ENCODE measurements at regions not wholly inside any gene's neighbourhood (a gene's known extent, or its start where the extent isn't known, plus 50 kb on each side); places are given as distances from the start of the nearest gene placed in this dataset.

DNA sequence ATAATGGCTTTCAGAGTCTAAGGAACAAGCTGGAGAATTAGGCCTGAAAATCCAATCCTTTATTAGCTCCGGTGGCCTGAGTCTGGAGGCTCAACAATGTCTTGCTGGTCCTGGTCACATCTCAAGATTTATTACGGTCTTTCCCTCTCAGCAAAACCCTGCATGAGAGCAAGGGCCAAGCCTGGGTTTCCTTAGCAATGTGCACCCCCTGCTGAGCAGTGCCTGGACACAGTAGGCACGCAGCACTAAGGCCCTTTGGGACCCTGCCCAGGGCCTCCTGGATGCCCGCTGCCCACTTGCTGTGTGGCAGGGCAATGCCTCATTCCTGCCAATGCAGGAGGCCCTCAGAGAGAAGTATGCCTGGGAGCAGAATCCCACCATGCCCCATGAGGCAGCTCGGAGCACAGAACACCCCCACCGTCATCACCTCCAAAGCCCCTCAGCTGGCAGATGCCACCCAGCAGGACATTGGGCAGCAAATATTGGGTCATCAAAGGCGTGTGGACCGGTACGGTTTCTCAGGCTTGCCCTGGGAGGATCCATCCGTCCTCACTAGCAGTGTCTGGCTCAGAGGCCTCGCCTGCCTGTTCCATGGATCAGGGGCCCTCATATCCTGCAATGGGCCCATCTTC lies 156.4 kb downstream of the OAT start:
- no peak for DNase-seq
- H3K4me3 ChIP-seq (ENCODE audit: insufficient read depth, low read depth, low read length) = no peak overlapping the region
- H3K27me3 ChIP-seq (ENCODE audit: control insufficient read depth, insufficient read depth, low read length) = no peaks in the 10 kb centered on the region
- no peaks in the 10 kb centered on the region for H3K36me3 ChIP-seq (replicated peaks; ENCODE audit: control insufficient read depth, insufficient read depth, low read length)

DNA sequence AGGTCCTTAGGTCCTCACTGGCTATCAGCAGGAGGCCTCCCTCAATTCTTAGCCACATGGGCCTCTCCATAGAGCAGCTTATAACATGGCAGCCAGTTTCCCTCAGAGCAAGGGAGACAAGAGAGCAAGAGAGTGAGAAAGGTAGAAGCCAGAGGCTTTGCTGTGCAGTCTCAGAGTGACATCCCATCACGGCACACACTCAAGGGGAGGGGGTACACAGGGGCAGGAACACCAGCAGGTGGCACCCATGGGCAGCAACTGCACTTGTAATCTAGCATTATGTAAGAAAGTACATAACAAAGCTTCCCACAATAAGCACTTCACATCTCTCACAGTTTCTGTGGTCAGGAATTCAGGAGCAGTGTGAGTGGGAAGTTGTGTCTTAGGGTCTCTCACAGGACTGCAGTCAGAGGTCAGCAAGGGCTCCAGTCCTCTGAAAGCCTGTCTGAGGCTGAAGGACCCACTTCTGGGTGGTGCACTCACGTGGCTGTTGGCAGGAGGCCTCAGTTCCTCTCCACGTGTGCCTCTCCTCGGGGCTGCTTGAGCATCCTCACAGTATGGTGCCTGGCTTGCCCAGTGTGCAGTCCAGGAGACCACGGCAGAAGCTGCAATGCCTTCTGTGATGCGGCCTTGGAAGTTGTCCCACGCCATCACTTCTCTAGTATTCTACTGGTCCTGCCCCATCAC lies 159.4 kb downstream of the OAT start:
- Histone ChIP-seq H3K4me3 (ENCODE audit: insufficient read depth, low read depth, low read length) (no peak overlapping the region), H3K36me3 (replicated peaks; ENCODE audit: control insufficient read depth, insufficient read depth, low read length) (no peaks in the 10 kb centered on the region), H3K27me3 (ENCODE audit: control insufficient read depth, insufficient read depth, low read length) (no peaks in the 10 kb centered on the region)
- no peak for DNase-seq

DNA sequence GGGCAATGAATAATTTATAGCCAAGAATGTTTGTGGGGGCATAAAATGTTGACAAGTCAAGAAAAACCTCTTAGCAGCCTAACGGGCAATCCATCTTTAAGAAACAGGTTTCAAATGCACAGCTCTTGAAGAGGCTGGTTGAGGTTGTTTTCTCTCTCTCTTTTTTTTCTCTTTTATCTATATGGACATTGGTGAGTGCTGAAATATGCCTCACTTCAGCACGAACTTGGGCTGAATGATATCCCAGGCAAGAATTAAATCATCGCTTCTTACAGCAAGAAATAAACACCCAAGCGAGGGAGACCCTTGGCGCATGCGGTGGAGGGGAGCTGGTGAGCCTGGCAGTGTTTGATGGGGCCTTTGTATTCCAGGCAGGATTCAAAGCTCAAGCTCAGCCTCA lies 160.9 kb downstream of the OAT start:
- DNase-seq = no peak

DNA sequence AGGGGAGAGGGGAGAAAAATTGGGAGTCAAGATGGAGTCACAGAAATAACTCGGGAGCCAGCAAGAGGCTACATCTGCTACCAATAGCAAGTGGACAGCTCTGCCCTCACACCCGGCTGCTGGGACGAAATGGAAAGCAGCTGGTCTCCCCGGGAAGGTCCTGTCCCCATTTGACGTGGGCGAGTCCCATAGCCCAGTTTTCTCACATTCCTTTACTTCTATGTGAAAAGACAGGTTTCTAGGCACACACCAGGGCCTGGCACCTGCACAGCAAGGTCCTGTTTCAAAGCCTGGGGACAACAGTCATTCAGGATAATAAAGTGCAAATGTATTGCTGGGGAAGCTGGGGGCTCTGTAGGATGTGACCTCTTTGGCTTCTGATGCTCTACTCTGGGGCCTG lies 162.6 kb downstream of the OAT start:
- Histone ChIP-seq H3K4me3 (ENCODE audit: insufficient read depth, low read depth, low read length) (no peak overlapping the region), H3K36me3 (replicated peaks; ENCODE audit: control insufficient read depth, insufficient read depth, low read length) (no peaks in the 10 kb centered on the region), H3K27me3 (ENCODE audit: control insufficient read depth, insufficient read depth, low read length) (no peaks in the 10 kb centered on the region)
- DNase-seq = no peak

More for the DNA sequence above, 160.9 kb downstream of the OAT start:
- no peaks in the 10 kb centered on the region for H3K27me3 ChIP-seq (ENCODE audit: control insufficient read depth, insufficient read depth, low read length)
- no peaks in the 10 kb centered on the region for H3K36me3 ChIP-seq (replicated peaks; ENCODE audit: control insufficient read depth, insufficient read depth, low read length)
- no peak overlapping the region for H3K4me3 ChIP-seq (ENCODE audit: insufficient read depth, low read depth, low read length)

DNA sequence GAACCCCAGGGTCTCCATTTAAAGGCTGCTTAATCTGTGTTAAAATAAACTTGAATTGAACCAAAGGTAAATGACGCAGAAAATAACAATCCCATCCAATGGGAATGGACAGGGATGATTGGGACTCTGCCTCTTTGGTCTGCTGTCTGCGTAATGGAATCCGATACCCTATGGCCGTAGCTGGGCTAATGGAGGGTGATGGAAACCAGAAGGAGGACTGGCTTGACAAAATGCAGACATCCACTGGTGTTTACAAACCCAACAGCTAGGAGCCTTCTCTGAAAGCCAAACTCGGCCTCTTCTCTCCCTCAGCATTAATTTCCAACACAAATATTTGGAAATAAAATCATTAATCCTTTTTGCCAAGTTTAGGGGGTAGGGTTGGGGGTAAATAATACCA lies 162.2 kb upstream of the CHST15 start:
- H3K36me3 ChIP-seq (replicated peaks; ENCODE audit: control insufficient read depth, insufficient read depth, low read length) = no peaks in the 10 kb centered on the region
- H3K27me3 ChIP-seq (ENCODE audit: control insufficient read depth, insufficient read depth, low read length) = no peaks in the 10 kb centered on the region
- DNase-seq = no peak
- H3K4me3 ChIP-seq (ENCODE audit: insufficient read depth, low read depth, low read length) = no peak overlapping the region

DNA sequence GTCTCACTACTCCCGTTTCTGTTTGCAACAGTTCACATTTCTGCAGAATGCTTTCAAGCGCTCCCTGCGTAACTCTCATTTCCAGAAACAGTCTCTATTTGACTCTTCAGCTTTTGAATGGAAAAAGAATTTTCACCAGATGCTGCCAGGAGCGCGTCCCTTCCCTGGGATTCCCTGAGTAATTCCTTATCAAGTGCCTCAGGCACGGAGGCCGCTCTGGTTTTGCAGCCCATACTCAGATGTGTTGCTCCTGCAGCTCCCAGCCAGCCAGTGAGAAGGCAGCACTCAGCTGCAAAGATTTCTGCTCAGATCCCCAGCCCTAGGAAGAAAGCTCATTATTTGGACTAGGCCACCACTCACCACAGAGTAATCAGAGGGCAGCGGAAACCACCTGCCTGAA lies 161.1 kb upstream of the CHST15 start:
- Histone ChIP-seq H3K36me3 (replicated peaks; ENCODE audit: control insufficient read depth, insufficient read depth, low read length) (no peaks in the 10 kb centered on the region), H3K27me3 (ENCODE audit: control insufficient read depth, insufficient read depth, low read length) (no peaks in the 10 kb centered on the region), H3K4me3 (ENCODE audit: insufficient read depth, low read depth, low read length) (no peak overlapping the region)
- no peak for DNase-seq

DNA sequence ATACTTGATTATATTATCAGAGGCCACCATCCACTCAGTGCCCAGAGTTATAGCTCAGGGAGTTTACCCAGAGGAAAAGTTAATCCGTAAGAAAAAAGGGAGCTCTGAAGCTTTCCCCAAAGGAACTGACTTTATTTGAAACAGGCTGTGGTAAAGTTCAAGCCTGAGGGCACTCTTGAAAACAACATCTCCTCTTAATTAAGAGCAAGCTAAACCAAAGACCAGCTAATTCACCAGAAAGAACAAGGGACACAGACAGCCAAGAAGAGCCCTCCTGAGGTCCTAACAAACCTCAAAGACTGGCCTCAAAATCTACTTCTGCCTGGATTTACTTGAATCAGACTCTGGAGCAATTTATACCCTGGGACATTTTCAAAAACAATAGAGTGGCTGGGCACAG lies 159.6 kb upstream of the CHST15 start:
- no peak for DNase-seq
- Histone ChIP-seq H3K36me3 (replicated peaks; ENCODE audit: control insufficient read depth, insufficient read depth, low read length) (no peaks in the 10 kb centered on the region), H3K27me3 (ENCODE audit: control insufficient read depth, insufficient read depth, low read length) (no peaks in the 10 kb centered on the region), H3K4me3 (ENCODE audit: insufficient read depth, low read depth, low read length) (no peak overlapping the region)

DNA sequence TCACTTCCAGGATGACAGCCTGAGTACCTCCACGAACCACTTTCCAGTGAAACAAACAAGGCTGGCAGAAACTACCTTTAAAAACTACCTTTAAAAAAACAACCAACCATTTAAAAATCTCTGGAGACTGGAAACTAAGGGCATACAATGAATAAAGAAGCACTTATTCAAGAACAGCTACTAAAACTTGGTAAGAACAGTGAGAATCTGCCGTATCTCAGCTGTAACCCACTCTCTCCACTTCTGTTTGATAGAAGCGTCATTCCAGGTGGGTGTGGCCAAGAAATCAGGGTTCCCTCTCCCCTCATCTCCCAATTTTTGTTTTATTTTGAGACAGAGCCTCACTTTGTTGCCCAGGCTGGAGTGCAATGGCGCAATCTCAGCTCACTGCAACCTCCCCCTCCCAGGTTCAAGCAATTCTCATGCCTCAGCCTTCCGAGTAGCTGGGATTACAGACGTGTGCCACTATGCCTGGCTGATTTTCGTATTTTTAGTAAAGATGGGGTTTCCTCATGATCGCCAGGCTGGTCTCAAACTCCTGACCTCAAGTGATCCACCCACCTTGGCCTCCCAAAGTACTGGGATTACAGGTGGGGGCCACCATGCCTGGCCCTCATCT lies 158.8 kb upstream of the CHST15 start:
- Histone ChIP-seq H3K27me3 (ENCODE audit: control insufficient read depth, insufficient read depth, low read length) (no peaks in the 10 kb centered on the region), H3K4me3 (ENCODE audit: insufficient read depth, low read depth, low read length) (no peak overlapping the region), H3K36me3 (replicated peaks; ENCODE audit: control insufficient read depth, insufficient read depth, low read length) (no peaks in the 10 kb centered on the region)
- DNase-seq = no peak

DNA sequence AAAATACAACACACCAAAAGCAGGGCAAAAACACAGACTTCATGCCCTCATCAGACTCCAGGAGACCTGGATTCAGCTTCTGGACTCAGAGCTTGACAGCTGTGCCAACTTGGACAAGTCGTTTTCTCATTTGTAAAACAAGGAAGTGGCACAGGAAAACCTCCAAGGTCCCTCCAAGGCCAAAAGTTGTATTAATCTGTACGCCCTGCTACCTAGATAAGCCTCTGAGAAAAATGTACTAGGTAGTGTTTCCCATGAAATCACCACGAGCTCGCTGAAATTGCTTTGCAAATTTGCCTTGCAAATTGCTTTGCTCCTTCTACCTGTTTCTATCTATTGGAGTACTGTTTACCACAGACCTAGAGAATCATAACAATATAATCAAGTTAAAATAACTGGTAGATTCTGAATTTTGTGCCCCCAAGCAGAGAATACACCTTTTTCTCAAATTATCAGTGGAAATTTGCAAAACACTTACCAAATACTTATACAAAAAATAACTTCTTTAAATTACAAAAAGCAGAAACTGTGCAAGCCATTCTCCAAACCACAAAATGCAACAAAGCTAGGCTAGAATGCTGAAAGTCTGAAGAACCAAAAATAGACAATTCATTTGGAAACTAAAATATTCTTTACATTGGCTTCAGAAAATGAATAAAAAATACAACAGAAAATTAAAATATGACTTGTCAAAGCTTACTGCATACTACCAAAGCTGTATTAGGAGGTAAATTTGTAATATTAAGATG lies 158.1 kb upstream of the CHST15 start:
- no peaks in the 10 kb centered on the region for H3K27me3 ChIP-seq (ENCODE audit: control insufficient read depth, insufficient read depth, low read length)
- H3K4me3 ChIP-seq (ENCODE audit: insufficient read depth, low read depth, low read length) = no peak overlapping the region
- no peak for DNase-seq
- H3K36me3 ChIP-seq (replicated peaks; ENCODE audit: control insufficient read depth, insufficient read depth, low read length) = no peaks in the 10 kb centered on the region

DNA sequence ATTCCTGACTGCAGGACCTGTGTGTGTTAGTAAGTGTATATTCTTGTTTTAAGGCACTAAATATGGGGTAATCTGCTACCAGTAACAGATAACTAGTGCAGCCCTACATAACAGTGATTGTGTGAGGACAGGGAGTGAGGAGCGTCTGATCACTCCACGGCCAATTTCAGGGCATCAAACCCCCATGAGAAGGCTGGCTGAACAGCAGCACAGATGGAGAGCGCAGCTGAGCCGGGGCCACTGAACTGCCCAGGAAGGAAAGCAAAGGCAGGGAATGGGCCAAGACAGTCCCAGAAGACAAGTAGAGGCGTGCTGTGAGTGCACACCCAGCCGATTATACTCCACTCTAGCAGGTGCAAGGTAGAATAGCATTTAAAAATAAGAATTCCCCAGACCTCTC lies 157.1 kb upstream of the CHST15 start:
- no peak for DNase-seq
- Histone ChIP-seq H3K4me3 (ENCODE audit: insufficient read depth, low read depth, low read length) (no peak overlapping the region), H3K36me3 (replicated peaks; ENCODE audit: control insufficient read depth, insufficient read depth, low read length) (no peaks in the 10 kb centered on the region), H3K27me3 (ENCODE audit: control insufficient read depth, insufficient read depth, low read length) (no peaks in the 10 kb centered on the region)

DNA sequence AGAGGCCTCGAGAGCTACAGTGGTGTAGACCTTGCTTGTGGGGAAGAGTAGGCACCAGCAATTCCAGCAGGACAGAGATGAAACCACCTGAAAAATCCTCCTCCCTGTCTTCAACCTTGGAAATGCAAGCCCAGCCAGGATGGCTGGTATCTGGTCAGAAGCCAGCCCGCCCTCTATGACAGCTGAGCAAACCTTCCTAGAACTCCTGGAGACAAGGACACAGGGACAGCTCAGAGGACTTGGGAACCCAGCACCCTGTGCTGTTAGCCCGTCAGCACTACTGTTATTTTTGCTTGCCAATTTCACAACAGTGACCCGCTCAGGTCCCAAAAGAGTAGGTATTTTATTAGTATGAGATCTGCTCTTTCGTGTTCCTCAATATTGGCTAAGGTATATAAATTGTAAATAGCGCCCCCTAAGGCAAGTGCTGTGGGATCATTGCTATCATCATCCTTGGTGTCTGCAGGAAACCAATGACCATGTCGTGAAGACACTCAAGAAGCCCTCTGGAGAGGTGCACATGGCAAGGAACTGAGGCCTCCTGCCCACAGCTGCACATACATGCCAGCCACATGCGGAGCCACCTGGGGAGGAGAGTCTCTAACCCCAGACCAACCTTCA lies 156.5 kb upstream of the CHST15 start:
- H3K27me3 ChIP-seq (ENCODE audit: control insufficient read depth, insufficient read depth, low read length) = no peaks in the 10 kb centered on the region
- no peak overlapping the region for H3K4me3 ChIP-seq (ENCODE audit: insufficient read depth, low read depth, low read length)
- no peaks in the 10 kb centered on the region for H3K36me3 ChIP-seq (replicated peaks; ENCODE audit: control insufficient read depth, insufficient read depth, low read length)
- no peak for DNase-seq

DNA sequence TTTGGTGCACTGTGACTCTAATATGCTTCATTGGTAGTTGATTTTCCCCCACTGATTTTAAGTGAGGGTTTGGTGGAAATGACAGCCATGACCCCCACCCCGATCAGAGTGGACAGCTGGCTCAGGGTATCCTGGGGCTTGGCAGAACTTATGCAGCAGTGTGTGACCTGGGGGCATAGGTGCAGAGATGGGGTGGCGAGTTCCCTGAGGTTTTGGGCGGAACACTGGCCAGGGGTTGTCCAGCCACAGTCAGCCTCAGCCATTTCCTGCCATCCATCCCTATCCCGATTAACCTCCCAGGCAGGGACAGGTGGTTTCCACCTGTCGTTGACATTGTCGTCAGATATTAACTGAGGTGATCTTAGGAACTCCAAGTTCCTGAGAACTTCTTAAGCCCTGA lies 155.8 kb upstream of the CHST15 start:
- H3K27me3 ChIP-seq (ENCODE audit: control insufficient read depth, insufficient read depth, low read length) = no peaks in the 10 kb centered on the region
- DNase-seq = no peak
- no peaks in the 10 kb centered on the region for H3K36me3 ChIP-seq (replicated peaks; ENCODE audit: control insufficient read depth, insufficient read depth, low read length)
- no peak overlapping the region for H3K4me3 ChIP-seq (ENCODE audit: insufficient read depth, low read depth, low read length)

DNA sequence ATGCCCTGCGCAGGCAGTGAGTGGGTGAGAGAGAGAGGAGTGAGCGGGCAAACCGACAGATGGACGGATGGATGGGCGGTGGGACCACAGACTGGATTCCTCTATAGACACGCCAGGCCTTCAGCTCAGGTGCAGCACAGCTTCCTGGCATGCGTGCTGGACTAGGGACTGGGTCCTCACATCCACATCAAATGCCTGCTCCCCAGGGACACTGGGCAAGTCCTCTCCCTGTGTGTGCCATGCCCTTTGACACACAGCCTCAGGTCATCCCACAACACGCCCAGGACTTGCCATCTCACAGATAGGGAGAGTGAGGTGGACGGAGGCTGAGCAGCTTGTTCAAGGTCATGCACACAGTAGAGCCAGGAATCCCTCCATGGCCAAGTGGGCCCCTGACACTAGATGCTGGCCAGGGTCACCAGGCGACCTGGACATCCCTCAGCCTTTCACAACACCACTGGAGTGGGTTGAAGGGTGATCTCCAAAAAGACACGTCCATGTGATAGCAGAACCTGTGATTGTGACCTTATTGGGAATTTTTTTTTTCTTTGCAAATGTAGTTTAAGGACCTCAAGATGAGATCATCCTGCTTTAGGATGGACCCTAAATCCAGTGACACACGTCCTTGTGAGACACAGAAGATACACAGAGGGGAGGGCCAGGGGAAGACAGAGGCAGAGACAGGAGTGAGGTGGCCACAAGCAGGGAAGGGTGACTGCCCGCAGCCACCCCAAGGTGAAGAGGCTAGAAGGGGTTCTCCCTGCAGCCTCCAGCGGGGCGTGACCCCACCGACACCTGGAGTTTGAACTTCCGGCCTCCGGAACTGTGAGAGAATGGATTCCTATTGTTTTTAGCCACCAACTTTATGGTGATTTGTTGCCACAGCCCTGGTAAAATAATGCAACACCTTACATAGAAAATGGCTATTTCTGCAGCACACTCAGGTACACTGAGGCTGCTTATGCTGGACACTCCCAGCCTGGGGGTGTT lies 155.0 kb upstream of the CHST15 start:
- Histone ChIP-seq H3K36me3 (replicated peaks; ENCODE audit: control insufficient read depth, insufficient read depth, low read length) (no peaks in the 10 kb centered on the region), H3K4me3 (ENCODE audit: insufficient read depth, low read depth, low read length) (no peak overlapping the region)
- DNase-seq = no peak

More for the DNA sequence above, 155.0 kb upstream of the CHST15 start:
- H3K27me3 ChIP-seq (ENCODE audit: control insufficient read depth, insufficient read depth, low read length) = no peaks in the 10 kb centered on the region
